A549 (cell line): ENCODE measurements at regions not wholly inside any gene's neighbourhood (a gene's known extent, or its start where the extent isn't known, plus 50 kb on each side); places are given as distances from the start of the nearest gene placed in this dataset.

Source experiments
- ATAC-seq, 2 experiments: fragments of 200-7000 bp in 1 of 2; fragments of >200 bp in 1 of 2; cut with Nextera tagmentation in 1 of 2; cut with Tn5 transposase in 1 of 2; 3 replicates each; pipeline versions ENCODE4 v1.8.0 to v1.9.1; 2018 to 2020; ENCODE audit warnings: mild to moderate bottlenecking in 1 of 2, moderate library complexity in 1 of 2
- CTCF ChIA-PET: fragments of 300-600 bp; sonication (Branson Sonifier 250); formaldehyde crosslinking; extraction: SDS; loops from one replicate; lab custom pipeline; 2021; ENCODE audit warnings: antibody characterized with exemption, inconsistent platforms; lab: Yijun Ruan, JAX
- POLR2A ChIA-PET: fragments of 350-600 bp; formaldehyde crosslinking; extraction: SDS; loops from one replicate; lab custom pipeline; 2021; ENCODE audit warnings: antibody characterized with exemption, inconsistent platforms; lab: Yijun Ruan, JAX
- DNase-seq, 2 experiments: peaks; one replicate each; pipeline versions ENCODE4 v3.0.0 to v3.0.0-alpha.2; 2011 to 2016; ENCODE audit warnings: low read depth in 1 of 2, low spot score in 1 of 2
- FAIRE-seq: peaks from 2 replicates; lab custom pipeline; 2011; peaks lifted over from hg19 to GRCh38; lab: Jason Lieb, UNC
- H3K27ac ChIP-seq, 2 experiments: fragments of >200 bp; sonication (Bioruptor Twin); formaldehyde crosslinking; 3 replicates each; pipeline ENCODE4 v1.5.1; 2016 to 2017
- H3K4me1 ChIP-seq: fragments of >200 bp; sonication (Bioruptor Twin); formaldehyde crosslinking; 3 replicates; pipeline ENCODE4 v1.6.1; 2016
- H3K4me2 ChIP-seq: fragments of >200 bp; sonication (Bioruptor Twin); formaldehyde crosslinking; 3 replicates; pipeline ENCODE4 v1.6.1; 2016
- H3K4me3 ChIP-seq: fragments of >200 bp; sonication (Bioruptor Twin); formaldehyde crosslinking; 3 replicates; pipeline ENCODE4 v1.5.1; 2016
- H3K9me3 ChIP-seq: fragments of >200 bp; sonication (Bioruptor Twin); formaldehyde crosslinking; 3 replicates; pipeline ENCODE4 v1.6.1; 2016
- BHLHE40 ChIP-seq: IDR thresholded peaks from 2 replicates; pipeline ENCODE4 v1.6.1; 2012; ENCODE audit warnings: low read depth, low read length, inconsistent platforms
- CBX8 ChIP-seq: fragments of 200-600 bp; sonication (generic); IDR thresholded peaks from 2 replicates; pipeline ENCODE4 v1.6.1; 2016
- CEBPB ChIP-seq, 2 experiments: fragments of >200 bp in 1 of 2; sonication (Bioruptor Twin) in 1 of 2; formaldehyde crosslinking in 1 of 2; IDR thresholded peaks; 2 replicates each; pipeline ENCODE4 v1.6.1; 2012 to 2016
- CHD2 ChIP-seq: fragments of 150-350 bp; IDR thresholded peaks from 2 replicates; pipeline ENCODE4 v1.6.1; 2014; ENCODE audit warnings: low read length; ENCODE audit not compliant: partially characterized antibody
- EHMT2 ChIP-seq: fragments of 200-600 bp; sonication (generic); IDR thresholded peaks from 2 replicates; pipeline ENCODE4 v1.6.1; 2016; ENCODE audit warnings: antibody characterized with exemption, low read depth, mild to moderate bottlenecking, moderate library complexity
- GATA3 ChIP-seq: IDR thresholded peaks from 2 replicates; pipeline ENCODE4 v1.6.1; 2012; ENCODE audit warnings: borderline replicate concordance
- HDAC2 ChIP-seq: fragments of 200-600 bp; sonication (generic); IDR thresholded peaks from 2 replicates; pipeline ENCODE4 v1.6.1; 2016
- HEYL ChIP-seq: fragments of 250-450 bp; sonication (Bioruptor Pico); IDR thresholded peaks from 2 replicates; pipeline ENCODE4 v1.8.0; 2021; ENCODE audit warnings: mild to moderate bottlenecking, moderate library complexity
- HOXA7 ChIP-seq: fragments of 250-450 bp; sonication (Bioruptor Pico); IDR thresholded peaks from 2 replicates; pipeline ENCODE4 v1.5.0; 2020; ENCODE audit warnings: mild to moderate bottlenecking, moderate library complexity
- MYC ChIP-seq: IDR thresholded peaks from 2 replicates; pipeline ENCODE4 v1.6.1; 2012; ENCODE audit warnings: mild to moderate bottlenecking, inconsistent platforms, low read length, improper control_type of control experiment, borderline replicate concordance
- NPAS2 ChIP-seq: fragments of 250-450 bp; sonication (Bioruptor Pico); IDR thresholded peaks from 2 replicates; pipeline ENCODE4 v1.8.0; 2022; ENCODE audit warnings: mild to moderate bottlenecking, moderate library complexity, borderline replicate concordance
- NR3C1 ChIP-seq: fragments of >200 bp; sonication (Bioruptor Twin); formaldehyde crosslinking; IDR thresholded peaks from 3 replicates; pipeline ENCODE4 v1.6.1; 2017
- PHF8 ChIP-seq: fragments of 200-600 bp; sonication (generic); IDR thresholded peaks from 2 replicates; pipeline ENCODE4 v1.6.1; 2016; ENCODE audit warnings: low read depth, mild to moderate bottlenecking, antibody characterized with exemption, moderate library complexity, borderline replicate concordance
- RARB ChIP-seq: fragments of 250-450 bp; sonication (Bioruptor Pico); IDR thresholded peaks from 2 replicates; pipeline ENCODE4 v1.8.0; 2021; ENCODE audit warnings: mild to moderate bottlenecking, moderate library complexity
- RCOR1 ChIP-seq: fragments of 150-350 bp; IDR thresholded peaks from 2 replicates; pipeline ENCODE4 v1.6.1; 2014; ENCODE audit warnings: antibody characterized with exemption, low read length, low read depth
- TP53 ChIP-seq: fragments of 250-450 bp; sonication (Bioruptor Pico); IDR thresholded peaks from 2 replicates; pipeline ENCODE4 v1.5.0; 2021; ENCODE audit warnings: mild to moderate bottlenecking, moderate library complexity
- ZC3H11A ChIP-seq: fragments of 450-650 bp; IDR thresholded peaks from 2 replicates; pipeline ENCODE4 v1.6.1; 2014; ENCODE audit warnings: antibody characterized with exemption, mild to moderate bottlenecking
- ZFP36 ChIP-seq: fragments of 450-650 bp; IDR thresholded peaks from 2 replicates; pipeline ENCODE4 v1.6.1; 2014; ENCODE audit warnings: borderline replicate concordance; ENCODE audit not compliant: partially characterized antibody
- WGBS: methylation state at CpG from one replicate; pipeline ENCODE4 v1.1.6; 2017; ENCODE audit errors: missing lambda C conversion rate; 5-methylcytosine and 5-hydroxymethylcytosine counted together
- TF ChIP-seq, protein P1 (sequence below): fragments of 150-350 bp; IDR thresholded peaks from 2 replicates; pipeline ENCODE4 v1.6.1; 2014; ENCODE audit warnings: low read depth, mild to moderate bottlenecking, low read length
- TF ChIP-seq, protein P2 (sequence below): IDR thresholded peaks from 2 replicates; pipeline ENCODE4 v1.6.1; 2012
- TF ChIP-seq, protein P3 (sequence below): fragments of 250-450 bp; sonication (Bioruptor Pico); IDR thresholded peaks from 2 replicates; pipeline ENCODE4 v1.5.0; 2020; ENCODE audit warnings: low read depth, mild to moderate bottlenecking, moderate library complexity
- TF ChIP-seq, protein P4 (sequence below): fragments of >200 bp; sonication (Bioruptor Twin); formaldehyde crosslinking; IDR thresholded peaks from 3 replicates; pipeline ENCODE4 v1.5.1; 2016
- TF ChIP-seq, protein P5 (sequence below): fragments of 200-600 bp; sonication (generic); IDR thresholded peaks from 2 replicates; pipeline ENCODE4 v1.6.1; 2016; ENCODE audit warnings: antibody characterized with exemption, mild to moderate bottlenecking, moderate library complexity
- TF ChIP-seq, protein P6 (sequence below): IDR thresholded peaks from 2 replicates; pipeline ENCODE4 v1.6.1; 2012

DNA sequence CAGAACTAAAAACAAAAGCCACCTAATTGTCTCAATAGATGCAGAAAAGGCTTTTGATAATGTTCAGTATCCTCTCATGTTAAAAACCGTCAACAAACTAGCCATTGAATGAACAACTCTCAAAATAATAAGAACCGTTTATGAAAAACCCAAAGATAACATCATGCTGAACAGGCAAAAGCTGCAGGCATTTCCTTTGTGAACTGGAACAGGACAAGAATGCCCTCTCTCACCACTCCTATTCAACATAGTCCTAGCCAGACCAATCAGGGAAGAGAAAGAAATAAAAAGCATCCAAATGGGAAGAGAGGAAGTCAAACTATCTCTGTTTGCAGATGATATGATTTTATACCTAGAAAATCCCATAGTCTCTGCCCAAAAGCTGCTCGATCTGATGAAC lies 179.6 kb upstream of the EDNRB start:
- CTCF ChIA-PET, result no interaction called here
- TF ChIP-seq CBX8 (no peak), BHLHE40 (no peak), ZC3H11A (no peak), GATA3 (no peak), HOXA7 (CRISPR knock-in tag) (no peak), CHD2 (no peak), MYC (no peak), NPAS2 (no peak), PHF8 (no peak), HDAC2 (no peak), NR3C1 (no peak), RCOR1 (no peak)
- TF ChIP-seq, protein P1, sequence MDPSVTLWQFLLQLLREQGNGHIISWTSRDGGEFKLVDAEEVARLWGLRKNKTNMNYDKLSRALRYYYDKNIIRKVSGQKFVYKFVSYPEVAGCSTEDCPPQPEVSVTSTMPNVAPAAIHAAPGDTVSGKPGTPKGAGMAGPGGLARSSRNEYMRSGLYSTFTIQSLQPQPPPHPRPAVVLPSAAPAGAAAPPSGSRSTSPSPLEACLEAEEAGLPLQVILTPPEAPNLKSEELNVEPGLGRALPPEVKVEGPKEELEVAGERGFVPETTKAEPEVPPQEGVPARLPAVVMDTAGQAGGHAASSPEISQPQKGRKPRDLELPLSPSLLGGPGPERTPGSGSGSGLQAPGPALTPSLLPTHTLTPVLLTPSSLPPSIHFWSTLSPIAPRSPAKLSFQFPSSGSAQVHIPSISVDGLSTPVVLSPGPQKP, result no peak
- TF ChIP-seq, protein P2, sequence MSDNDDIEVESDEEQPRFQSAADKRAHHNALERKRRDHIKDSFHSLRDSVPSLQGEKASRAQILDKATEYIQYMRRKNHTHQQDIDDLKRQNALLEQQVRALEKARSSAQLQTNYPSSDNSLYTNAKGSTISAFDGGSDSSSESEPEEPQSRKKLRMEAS, result no peak
- TF ChIP-seq, protein P3, sequence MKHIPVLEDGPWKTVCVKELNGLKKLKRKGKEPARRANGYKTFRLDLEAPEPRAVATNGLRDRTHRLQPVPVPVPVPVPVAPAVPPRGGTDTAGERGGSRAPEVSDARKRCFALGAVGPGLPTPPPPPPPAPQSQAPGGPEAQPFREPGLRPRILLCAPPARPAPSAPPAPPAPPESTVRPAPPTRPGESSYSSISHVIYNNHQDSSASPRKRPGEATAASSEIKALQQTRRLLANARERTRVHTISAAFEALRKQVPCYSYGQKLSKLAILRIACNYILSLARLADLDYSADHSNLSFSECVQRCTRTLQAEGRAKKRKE (CRISPR knock-in tag), result no peak
- TF ChIP-seq, protein P4, sequence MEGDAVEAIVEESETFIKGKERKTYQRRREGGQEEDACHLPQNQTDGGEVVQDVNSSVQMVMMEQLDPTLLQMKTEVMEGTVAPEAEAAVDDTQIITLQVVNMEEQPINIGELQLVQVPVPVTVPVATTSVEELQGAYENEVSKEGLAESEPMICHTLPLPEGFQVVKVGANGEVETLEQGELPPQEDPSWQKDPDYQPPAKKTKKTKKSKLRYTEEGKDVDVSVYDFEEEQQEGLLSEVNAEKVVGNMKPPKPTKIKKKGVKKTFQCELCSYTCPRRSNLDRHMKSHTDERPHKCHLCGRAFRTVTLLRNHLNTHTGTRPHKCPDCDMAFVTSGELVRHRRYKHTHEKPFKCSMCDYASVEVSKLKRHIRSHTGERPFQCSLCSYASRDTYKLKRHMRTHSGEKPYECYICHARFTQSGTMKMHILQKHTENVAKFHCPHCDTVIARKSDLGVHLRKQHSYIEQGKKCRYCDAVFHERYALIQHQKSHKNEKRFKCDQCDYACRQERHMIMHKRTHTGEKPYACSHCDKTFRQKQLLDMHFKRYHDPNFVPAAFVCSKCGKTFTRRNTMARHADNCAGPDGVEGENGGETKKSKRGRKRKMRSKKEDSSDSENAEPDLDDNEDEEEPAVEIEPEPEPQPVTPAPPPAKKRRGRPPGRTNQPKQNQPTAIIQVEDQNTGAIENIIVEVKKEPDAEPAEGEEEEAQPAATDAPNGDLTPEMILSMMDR, result no peak
- TF ChIP-seq, protein P5, sequence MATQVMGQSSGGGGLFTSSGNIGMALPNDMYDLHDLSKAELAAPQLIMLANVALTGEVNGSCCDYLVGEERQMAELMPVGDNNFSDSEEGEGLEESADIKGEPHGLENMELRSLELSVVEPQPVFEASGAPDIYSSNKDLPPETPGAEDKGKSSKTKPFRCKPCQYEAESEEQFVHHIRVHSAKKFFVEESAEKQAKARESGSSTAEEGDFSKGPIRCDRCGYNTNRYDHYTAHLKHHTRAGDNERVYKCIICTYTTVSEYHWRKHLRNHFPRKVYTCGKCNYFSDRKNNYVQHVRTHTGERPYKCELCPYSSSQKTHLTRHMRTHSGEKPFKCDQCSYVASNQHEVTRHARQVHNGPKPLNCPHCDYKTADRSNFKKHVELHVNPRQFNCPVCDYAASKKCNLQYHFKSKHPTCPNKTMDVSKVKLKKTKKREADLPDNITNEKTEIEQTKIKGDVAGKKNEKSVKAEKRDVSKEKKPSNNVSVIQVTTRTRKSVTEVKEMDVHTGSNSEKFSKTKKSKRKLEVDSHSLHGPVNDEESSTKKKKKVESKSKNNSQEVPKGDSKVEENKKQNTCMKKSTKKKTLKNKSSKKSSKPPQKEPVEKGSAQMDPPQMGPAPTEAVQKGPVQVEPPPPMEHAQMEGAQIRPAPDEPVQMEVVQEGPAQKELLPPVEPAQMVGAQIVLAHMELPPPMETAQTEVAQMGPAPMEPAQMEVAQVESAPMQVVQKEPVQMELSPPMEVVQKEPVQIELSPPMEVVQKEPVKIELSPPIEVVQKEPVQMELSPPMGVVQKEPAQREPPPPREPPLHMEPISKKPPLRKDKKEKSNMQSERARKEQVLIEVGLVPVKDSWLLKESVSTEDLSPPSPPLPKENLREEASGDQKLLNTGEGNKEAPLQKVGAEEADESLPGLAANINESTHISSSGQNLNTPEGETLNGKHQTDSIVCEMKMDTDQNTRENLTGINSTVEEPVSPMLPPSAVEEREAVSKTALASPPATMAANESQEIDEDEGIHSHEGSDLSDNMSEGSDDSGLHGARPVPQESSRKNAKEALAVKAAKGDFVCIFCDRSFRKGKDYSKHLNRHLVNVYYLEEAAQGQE, result no peak
- Histone ChIP-seq H3K4me3 (no peak overlapping the region), H3K9me3 (no peaks in the 10 kb centered on the region), H3K27ac (no peak overlapping the region), H3K4me2 (no peak overlapping the region), H3K4me1 (no peaks in the 10 kb centered on the region)
- ATAC-seq, result no peak
- WGBS, result 8% methylated on average over 3 of the region's 3 CpGs
- POLR2A ChIA-PET, result no interaction called here
- no peak for FAIRE-seq
- no peak for DNase-seq

DNA sequence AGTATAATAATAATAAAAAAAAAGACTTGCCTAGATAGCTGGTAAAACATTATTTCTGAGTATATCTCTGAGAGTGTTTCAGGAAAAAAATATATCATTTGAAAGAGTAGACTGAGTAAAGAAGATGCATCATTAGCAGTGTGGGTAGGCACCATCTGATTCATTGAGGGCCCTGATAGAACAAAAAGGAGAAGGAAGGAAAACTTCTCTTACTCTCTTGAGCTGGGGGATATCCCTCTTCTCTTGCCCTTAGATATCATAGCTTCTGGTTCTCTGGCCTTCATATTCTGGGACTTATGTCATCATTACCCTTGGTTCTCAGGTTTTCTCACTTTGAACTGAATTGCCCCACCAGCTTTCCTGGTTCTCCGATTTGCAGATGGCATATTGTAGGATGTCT lies 177.6 kb upstream of the EDNRB start:
- 25% methylated on average over 1 of the region's 1 CpG for WGBS
- no peaks in the 10 kb centered on the region for H3K9me3 ChIP-seq
- ChIA-PET CTCF (no interaction called here), POLR2A (no interaction called here)
- no peaks in the 10 kb centered on the region for H3K4me1 ChIP-seq
- no peak overlapping the region for H3K27ac ChIP-seq
- H3K4me2 ChIP-seq, result no peak overlapping the region
- H3K4me3 ChIP-seq, result no peak overlapping the region
- no peak for FAIRE-seq
- no peak for DNase-seq
- no peak for ATAC-seq
- TF ChIP-seq, protein P6, sequence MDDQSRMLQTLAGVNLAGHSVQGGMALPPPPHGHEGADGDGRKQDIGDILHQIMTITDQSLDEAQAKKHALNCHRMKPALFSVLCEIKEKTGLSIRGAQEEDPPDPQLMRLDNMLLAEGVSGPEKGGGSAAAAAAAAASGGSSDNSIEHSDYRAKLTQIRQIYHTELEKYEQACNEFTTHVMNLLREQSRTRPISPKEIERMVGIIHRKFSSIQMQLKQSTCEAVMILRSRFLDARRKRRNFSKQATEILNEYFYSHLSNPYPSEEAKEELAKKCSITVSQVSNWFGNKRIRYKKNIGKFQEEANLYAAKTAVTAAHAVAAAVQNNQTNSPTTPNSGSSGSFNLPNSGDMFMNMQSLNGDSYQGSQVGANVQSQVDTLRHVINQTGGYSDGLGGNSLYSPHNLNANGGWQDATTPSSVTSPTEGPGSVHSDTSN, result no peak
- TF ChIP-seq EHMT2 (no peak), ZFP36 (no peak), CEBPB (IDR thresholded peaks at IDR 0.05) (no peak), TP53 (CRISPR knock-in tag) (no peak), HDAC2 (no peak), HEYL (CRISPR knock-in tag) (no peak), RARB (CRISPR knock-in tag) (no peak)
- TF ChIP-seq, protein P1, result no peak
- TF ChIP-seq, protein P5, result no peak
